Uterus (tissue), 3 donors: ENCODE measurements at regions not wholly inside any gene's neighbourhood (a gene's known extent, or its start where the extent isn't known, plus 50 kb on each side); places are given as distances from the start of the nearest gene placed in this dataset.

ENCODE experiments used
- DNase-seq, 2 donors: peaks; one replicate each; pipeline ENCODE4 v3.0.0-alpha.2; 2019 to 2020
- H3K27ac ChIP-seq, 2 donors: fragments of 200-600 bp; sonication (generic); 1 replicate in 1 of 2; 2 replicates in 1 of 2; pipeline ENCODE4 v1.5.1; 2016 to 2018
- H3K27me3 ChIP-seq, 2 donors: fragments of 200-600 bp; sonication (generic); one replicate each; pipeline ENCODE4 v1.5.1; 2018 to 2019; ENCODE audit warnings: control low read depth in 1 of 2
- H3K36me3 ChIP-seq, 2 donors: fragments of 200-600 bp; sonication (generic); one replicate each; pipeline ENCODE4 v1.5.1; 2019; ENCODE audit warnings: control low read depth in 1 of 2
- H3K4me1 ChIP-seq, 2 donors: fragments of 200-600 bp; sonication (generic); one replicate each; pipeline ENCODE4 v1.5.1; 2018 to 2019; ENCODE audit warnings: control low read depth in 1 of 2
- H3K4me3 ChIP-seq, 2 donors: fragments of 200-600 bp; sonication (generic); 1 replicate in 1 of 2; 2 replicates in 1 of 2; pipeline ENCODE4 v1.5.1; 2018 to 2019; ENCODE audit warnings: mild to moderate bottlenecking in 1 of 2
- H3K9me3 ChIP-seq, 2 donors: fragments of 200-600 bp; sonication (generic); one replicate each; pipeline ENCODE4 v1.5.1; 2019; ENCODE audit warnings: control low read depth in 1 of 2
- POLR2A ChIP-seq, 2 donors: fragments of 450-650 bp; IDR thresholded peaks; one replicate each; pipeline ENCODE4 v1.6.1; 2016; ENCODE audit warnings: antibody characterized with exemption in 2 of 2, mild to moderate bottlenecking in 1 of 2, moderate library complexity in 1 of 2
- intact Hi-C: fragments of 100-400 bp; cut with DNase I; formaldehyde crosslinking; loops from one replicate; pipeline ENCODE4 v1.15.1; 2023; ENCODE audit warnings: low total_unique reads
- TF ChIP-seq, protein P1 (sequence below), 4 experiments: fragments of 200-600 bp in 2 of 4; fragments of 450-650 bp in 2 of 4; sonication (generic) in 2 of 4; IDR thresholded peaks; one replicate each; pipeline ENCODE4 v1.5.1; 2016 to 2019; ENCODE audit warnings: antibody characterized with exemption in 4 of 4, mild to moderate bottlenecking in 2 of 4, moderate library complexity in 1 of 4
- donor health status: DM: yes; HTN: yes; CAD: no.

DNA sequence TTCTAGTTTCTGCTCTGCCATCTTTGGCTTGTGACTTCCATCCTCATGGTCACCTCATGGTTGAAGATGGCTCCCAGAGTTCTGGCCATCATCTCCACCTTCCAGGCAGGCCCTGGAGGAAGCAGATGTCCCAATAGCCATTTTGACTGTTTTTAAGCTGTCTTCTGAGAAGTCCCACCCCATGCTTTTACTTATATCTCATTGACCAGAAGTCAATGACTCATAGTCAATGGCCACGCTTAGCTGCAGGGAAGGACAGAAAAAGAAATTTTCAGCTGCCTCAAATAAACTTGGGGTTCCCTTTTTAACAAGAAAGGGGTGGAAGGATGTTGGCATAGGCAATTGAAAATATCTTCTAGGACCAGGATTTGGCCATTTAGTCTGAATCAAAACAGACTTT lies 168.1 kb downstream of the AACS start:
- TF ChIP-seq, protein P1, sequence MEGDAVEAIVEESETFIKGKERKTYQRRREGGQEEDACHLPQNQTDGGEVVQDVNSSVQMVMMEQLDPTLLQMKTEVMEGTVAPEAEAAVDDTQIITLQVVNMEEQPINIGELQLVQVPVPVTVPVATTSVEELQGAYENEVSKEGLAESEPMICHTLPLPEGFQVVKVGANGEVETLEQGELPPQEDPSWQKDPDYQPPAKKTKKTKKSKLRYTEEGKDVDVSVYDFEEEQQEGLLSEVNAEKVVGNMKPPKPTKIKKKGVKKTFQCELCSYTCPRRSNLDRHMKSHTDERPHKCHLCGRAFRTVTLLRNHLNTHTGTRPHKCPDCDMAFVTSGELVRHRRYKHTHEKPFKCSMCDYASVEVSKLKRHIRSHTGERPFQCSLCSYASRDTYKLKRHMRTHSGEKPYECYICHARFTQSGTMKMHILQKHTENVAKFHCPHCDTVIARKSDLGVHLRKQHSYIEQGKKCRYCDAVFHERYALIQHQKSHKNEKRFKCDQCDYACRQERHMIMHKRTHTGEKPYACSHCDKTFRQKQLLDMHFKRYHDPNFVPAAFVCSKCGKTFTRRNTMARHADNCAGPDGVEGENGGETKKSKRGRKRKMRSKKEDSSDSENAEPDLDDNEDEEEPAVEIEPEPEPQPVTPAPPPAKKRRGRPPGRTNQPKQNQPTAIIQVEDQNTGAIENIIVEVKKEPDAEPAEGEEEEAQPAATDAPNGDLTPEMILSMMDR (IDR thresholded peaks at IDR 0.05) = no peak
- TF ChIP-seq POLR2A (IDR thresholded peaks at IDR 0.05) = no peak
- no peaks in the 10 kb centered on the region for H3K36me3 ChIP-seq
- no peaks in the 10 kb centered on the region for H3K4me1 ChIP-seq
- H3K27me3 ChIP-seq = no peaks in the 10 kb centered on the region
- intact Hi-C loops = no loop called here
- no peaks in the 10 kb centered on the region for H3K9me3 ChIP-seq
- H3K4me3 ChIP-seq = no peak overlapping the region
- H3K27ac ChIP-seq = no peak overlapping the region
- DNase-seq = no peak

DNA sequence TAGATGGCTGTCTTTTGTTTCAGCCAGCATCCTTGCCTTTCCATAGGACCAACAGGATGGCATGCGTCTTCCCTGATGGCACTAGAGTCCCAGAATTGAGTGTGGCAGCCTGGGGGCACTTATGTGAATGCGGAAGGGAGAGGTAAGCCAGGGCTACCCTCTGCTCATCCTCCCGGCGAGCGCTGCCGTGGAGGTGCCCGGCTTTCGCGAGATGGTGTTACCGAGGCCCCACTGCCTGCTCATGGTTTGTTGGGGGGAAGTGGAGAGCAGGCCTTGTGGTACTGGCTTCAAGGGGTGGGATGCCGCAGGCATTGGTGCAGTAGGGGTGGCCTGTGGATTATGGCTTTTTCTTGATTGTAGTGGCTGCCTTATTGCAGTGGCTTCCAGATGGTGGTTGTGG lies 174.3 kb downstream of the AACS start:
- Histone ChIP-seq H3K36me3 (no peaks in the 10 kb centered on the region), H3K27ac (no peak overlapping the region), H3K27me3 (no peaks in the 10 kb centered on the region), H3K4me3 (no peak overlapping the region), H3K4me1 (no peaks in the 10 kb centered on the region), H3K9me3 (no peaks in the 10 kb centered on the region)
- DNase-seq = no peak
- TF ChIP-seq POLR2A (IDR thresholded peaks at IDR 0.05) = no peak
- TF ChIP-seq, protein P1 (IDR thresholded peaks at IDR 0.05) = no peak
- intact Hi-C loops = no loop called here

DNA sequence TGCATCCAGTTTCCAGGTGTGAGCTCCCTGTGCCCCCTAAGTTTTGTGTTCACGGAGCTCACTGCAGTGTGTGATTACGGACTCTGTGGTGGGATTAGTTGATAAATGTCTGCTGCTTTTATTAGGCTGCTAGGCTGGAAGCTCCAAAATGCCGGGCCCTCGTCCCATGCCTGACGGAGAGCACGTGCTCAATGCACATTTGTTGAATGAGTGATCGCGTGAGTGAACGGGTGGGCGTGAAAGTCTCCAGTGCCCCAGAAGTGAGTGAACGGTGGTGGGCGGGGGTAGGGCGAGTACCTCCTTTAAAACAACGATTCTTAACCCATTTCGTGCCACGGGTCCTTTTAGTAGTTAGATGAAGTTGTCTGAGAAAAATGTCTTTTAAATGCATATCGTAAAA lies 175.5 kb downstream of the AACS start:
- intact Hi-C loops = no loop called here
- H3K27ac ChIP-seq = no peak overlapping the region
- H3K4me3 ChIP-seq = no peak overlapping the region
- no peak for DNase-seq
- H3K9me3 ChIP-seq = no peaks in the 10 kb centered on the region
- H3K27me3 ChIP-seq = no peaks in the 10 kb centered on the region
- no peak for TF ChIP-seq POLR2A (IDR thresholded peaks at IDR 0.05)
- TF ChIP-seq, protein P1 (IDR thresholded peaks at IDR 0.05) = no peak
- H3K36me3 ChIP-seq = no peaks in the 10 kb centered on the region
- no peaks in the 10 kb centered on the region for H3K4me1 ChIP-seq

DNA sequence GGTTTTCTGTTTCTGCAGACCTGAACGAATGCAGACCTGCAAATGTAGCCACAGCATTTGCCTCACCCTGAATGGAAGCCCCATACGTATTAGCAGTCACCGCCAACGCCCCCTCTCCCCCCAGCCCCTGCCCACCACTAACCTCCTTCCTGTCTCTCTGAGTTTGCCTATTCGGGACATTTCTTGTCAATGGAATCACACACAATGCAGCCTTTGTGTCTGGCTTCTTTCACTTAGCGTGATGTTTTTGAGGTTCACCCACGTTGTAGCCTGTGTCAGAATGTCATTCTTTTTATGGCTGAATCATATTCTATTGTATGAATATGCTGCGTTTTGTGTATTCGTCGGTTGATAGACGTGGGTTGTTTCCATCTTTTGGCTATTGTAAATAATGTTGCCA lies 178.6 kb downstream of the AACS start:
- no peaks in the 10 kb centered on the region for H3K9me3 ChIP-seq
- no peak for DNase-seq
- no peaks in the 10 kb centered on the region for H3K4me1 ChIP-seq
- TF ChIP-seq POLR2A (IDR thresholded peaks at IDR 0.05) = no peak
- TF ChIP-seq, protein P1 (IDR thresholded peaks at IDR 0.05) = no peak
- no peak overlapping the region for H3K4me3 ChIP-seq
- no peaks in the 10 kb centered on the region for H3K36me3 ChIP-seq
- intact Hi-C loops = no loop called here
- no peak overlapping the region for H3K27ac ChIP-seq
- H3K27me3 ChIP-seq = peaks cover 0 to 6% of the 10 kb centered on the region in 2 donors

DNA sequence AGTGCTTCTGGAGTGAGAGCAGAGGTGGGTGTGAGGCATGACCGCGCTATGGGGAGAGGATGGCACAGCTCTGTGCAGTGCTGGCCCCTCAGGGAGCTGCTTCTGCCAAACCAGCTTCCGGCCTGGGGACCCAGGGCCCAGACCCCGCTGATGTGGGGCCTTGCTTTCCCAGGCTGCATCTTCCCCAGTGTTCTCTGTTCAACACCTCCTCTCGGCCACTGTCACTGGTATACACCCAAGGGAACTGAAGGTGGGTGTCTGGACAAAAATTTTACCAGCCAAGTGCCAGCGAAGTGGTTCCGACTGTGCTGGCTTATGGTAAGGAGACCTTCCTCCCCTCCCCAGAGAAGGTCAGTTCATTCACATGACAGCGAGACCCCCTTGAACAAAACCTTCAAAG lies 179.1 kb downstream of the AACS start:
- no peaks in the 10 kb centered on the region for H3K36me3 ChIP-seq
- no peaks in the 10 kb centered on the region for H3K4me1 ChIP-seq
- TF ChIP-seq, protein P1 (IDR thresholded peaks at IDR 0.05) = no peak
- no peak for TF ChIP-seq POLR2A (IDR thresholded peaks at IDR 0.05)
- H3K9me3 ChIP-seq = no peaks in the 10 kb centered on the region
- no peak for DNase-seq
- H3K4me3 ChIP-seq = no peak overlapping the region
- H3K27me3 ChIP-seq = peaks cover 0 to 6% of the 10 kb centered on the region in 2 donors
- intact Hi-C loops = no loop called here
- H3K27ac ChIP-seq = no peak overlapping the region
